ENCODE measurements at regions not wholly inside any gene's neighbourhood (a gene's known extent, or its start where the extent isn't known, plus 50 kb on each side); places are given as distances from the start of the nearest gene placed in this dataset.
A peak's percentile ranks its signal among the peaks of the same experiment; 100 is the strongest.

DNA sequence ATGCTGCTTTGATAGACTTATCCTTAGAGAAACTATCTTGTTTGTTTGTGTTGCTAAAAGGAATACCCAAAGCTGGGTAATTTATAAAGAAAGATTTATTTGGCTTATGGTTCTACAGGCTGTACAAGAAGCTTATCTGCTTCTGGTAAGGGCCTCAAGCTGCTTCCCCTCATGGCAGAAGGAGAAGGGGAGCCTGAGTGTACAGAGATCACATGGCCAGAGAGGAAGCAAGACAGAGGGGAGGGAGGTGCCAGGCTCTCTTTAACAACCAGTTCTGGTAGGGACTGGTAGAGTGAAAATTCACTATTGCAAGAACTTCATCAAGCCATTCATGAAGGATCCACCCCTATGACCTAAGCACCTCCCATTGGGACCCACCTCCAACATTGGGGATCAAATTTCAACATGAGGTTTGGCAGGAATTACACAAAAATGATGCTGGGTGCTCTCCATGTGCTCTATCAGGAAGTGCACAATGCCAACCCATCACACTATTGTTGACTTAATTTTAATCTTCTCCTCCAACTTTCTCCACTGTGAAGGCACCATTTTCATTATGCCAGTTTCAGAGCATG lies 115.1 kb upstream of the SHB start:
- H3K27ac ChIP-seq: no peak overlapping the region; the same call in 1 of the 2 replicates
- TF ChIP-seq ZFX (IDR thresholded peaks at IDR 0.05): no peak
- TF ChIP-seq, protein P1, sequence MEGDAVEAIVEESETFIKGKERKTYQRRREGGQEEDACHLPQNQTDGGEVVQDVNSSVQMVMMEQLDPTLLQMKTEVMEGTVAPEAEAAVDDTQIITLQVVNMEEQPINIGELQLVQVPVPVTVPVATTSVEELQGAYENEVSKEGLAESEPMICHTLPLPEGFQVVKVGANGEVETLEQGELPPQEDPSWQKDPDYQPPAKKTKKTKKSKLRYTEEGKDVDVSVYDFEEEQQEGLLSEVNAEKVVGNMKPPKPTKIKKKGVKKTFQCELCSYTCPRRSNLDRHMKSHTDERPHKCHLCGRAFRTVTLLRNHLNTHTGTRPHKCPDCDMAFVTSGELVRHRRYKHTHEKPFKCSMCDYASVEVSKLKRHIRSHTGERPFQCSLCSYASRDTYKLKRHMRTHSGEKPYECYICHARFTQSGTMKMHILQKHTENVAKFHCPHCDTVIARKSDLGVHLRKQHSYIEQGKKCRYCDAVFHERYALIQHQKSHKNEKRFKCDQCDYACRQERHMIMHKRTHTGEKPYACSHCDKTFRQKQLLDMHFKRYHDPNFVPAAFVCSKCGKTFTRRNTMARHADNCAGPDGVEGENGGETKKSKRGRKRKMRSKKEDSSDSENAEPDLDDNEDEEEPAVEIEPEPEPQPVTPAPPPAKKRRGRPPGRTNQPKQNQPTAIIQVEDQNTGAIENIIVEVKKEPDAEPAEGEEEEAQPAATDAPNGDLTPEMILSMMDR (conservative IDR thresholded peaks at IDR 0.05): no peak

DNA sequence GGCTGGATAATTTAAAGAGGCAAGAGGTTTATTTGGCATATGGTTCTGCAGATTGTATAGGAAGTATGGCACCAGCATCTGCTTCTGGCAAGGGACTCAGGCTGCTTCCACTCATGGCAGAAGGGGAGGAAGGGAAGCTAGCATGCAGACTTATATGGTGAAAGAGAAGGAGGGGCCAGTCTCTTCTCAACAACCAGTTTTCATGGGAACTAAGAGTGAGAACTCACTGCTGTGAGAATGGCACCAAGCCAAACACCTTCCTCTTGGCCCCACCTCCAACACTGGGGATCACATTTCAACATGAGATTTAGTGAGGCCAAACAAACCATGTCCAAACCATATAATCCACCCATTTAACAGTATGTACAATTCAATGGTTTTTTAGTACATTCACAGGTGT lies 113.3 kb upstream of the SHB start:
- H3K27ac ChIP-seq: no peak overlapping the region
- no peak for TF ChIP-seq ZFX (IDR thresholded peaks at IDR 0.05)
- TF ChIP-seq, protein P1 (conservative IDR thresholded peaks at IDR 0.05): no peak

DNA sequence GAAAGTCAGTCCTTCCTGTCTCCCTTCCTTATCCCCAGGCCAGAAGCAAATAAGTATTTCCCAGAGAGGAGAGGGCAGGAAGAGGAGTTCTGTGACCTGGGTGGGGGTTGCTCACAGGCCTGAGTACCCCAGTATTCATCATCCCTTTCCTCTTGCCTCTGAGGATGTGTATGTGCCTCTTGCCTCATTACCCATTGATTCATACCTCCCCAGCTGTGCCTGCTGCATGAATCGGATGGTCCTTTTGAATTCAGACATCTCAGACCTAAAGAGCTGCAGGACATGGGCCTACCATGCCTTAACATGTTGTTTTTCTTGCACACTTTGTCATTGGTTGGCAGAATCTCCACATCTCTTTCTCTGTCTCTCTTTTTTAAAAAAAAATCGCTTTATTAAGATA lies 112.8 kb upstream of the SHB start:
- no peak overlapping the region for H3K27ac ChIP-seq
- TF ChIP-seq, protein P1 (conservative IDR thresholded peaks at IDR 0.05): no peak
- no peak for TF ChIP-seq ZFX (IDR thresholded peaks at IDR 0.05)

DNA sequence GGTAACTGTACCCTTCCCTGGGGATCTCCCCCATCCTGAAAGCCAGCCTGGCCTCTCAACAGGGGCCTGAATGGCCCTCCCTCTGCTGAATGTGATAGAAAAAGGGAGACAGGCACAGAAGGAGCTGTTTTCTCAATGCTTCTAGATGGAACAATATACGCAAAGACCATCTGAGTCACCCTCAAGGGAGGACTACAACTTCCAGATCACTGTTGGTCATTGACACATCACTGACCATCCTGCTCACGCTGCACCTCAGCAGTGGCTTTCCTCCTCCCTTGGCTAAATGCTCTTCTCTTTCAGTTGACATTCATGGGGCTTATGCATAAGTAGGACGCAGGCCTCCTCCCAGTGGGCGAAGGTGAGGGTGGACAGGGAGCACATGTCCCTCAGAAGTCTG lies 112.2 kb upstream of the SHB start:
- TF ChIP-seq, protein P1 (conservative IDR thresholded peaks at IDR 0.05): no peak
- no peak for TF ChIP-seq ZFX (IDR thresholded peaks at IDR 0.05)
- H3K27ac ChIP-seq: no peak overlapping the region

DNA sequence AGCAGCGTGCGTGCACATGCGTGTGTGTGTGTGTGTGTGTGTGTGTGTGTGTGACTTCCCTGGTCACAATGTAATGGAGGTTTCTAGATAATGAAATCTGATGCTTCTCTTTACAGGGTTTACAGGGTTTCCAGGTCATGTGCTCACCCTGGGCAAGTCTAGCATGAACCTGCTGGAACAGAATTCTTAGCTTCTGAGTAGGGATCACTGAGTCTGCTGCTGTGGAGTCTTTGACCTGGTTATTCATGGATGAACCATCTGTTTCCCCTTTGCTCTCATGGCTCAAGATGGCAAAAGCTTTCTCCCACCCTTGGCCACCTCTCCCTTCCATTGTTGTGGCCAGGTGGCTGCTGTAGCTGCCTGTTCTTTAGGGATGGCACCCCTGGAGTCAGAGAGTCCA lies 111.6 kb upstream of the SHB start:
- TF ChIP-seq, protein P1 (conservative IDR thresholded peaks at IDR 0.05): no peak
- no peak for TF ChIP-seq ZFX (IDR thresholded peaks at IDR 0.05)
- no peak overlapping the region for H3K27ac ChIP-seq

DNA sequence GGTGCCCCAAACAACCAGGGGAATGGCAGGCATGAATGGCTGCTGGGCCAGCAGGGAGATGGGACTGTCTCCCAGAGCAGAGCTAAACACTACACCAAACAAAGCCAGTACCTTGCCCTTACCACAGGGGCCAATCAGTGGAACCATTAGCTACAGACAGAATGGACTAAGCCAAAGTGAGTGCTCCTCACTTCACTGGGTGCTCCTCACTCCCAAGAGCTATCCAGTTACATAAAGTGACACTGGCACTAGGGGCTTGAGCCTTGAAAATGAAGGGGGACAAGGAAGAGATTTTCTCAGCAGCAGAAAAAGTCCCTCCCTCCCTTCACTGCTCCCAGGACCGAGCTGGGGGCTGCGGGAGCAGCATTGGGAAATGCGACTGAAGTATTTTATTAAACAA lies 110.9 kb upstream of the SHB start:
- no peak for TF ChIP-seq ZFX (IDR thresholded peaks at IDR 0.05)
- TF ChIP-seq, protein P1 (conservative IDR thresholded peaks at IDR 0.05): no peak
- H3K27ac ChIP-seq: no peak overlapping the region

DNA sequence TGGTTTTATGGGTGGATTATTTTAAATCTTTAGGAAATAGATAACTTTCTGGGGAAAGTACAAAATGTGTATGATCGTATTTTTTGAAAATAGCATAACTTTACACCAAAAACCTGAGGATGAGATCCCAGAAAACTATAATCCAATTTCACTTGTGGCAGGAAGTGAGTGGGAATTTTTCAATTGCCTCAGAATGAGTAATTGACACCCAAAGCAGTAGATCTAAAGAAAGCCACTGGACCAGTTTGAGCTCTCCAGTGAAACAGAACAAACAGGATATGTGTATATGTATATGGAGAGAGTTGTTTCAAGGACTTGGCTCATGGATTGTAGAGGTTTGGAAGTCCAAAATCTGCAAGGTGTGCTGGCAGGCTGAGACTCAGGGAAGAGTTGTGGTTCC lies 109.2 kb upstream of the SHB start:
- no peak for TF ChIP-seq ZFX (IDR thresholded peaks at IDR 0.05)
- TF ChIP-seq, protein P1 (conservative IDR thresholded peaks at IDR 0.05): no peak
- H3K27ac ChIP-seq: peak overlapping the region; percentile 40; the same call in 1 of the 2 replicates
